NCI-H510A treated with DMSO at 0.1 percent for 48 hours (cell line): ENCODE measurements at regions not wholly inside any gene's neighbourhood (a gene's known extent, or its start where the extent isn't known, plus 50 kb on each side); places are given as distances from the start of the nearest gene placed in this dataset.
"Not testable (repeated sequence)": the region's sequence is repeated elsewhere in the genome, so short reads cannot be mapped to it uniquely, and the experiment has no call there.

ENCODE experiments used
- DNase-seq: peaks from one replicate; lab custom pipeline; 2025; lab: John Stamatoyannopoulos, UW

- DNase-seq, result no peak
Measured at GRCh38 chr7:131052285-131052904, 275.3 kb upstream of the MKLN1 start.

- no peak for DNase-seq
Measured at GRCh38 chr7:131056007-131056406, 271.7 kb upstream of the MKLN1 start.

- DNase-seq, result no peak
Measured at GRCh38 chr7:131057015-131057793, 270.5 kb upstream of the MKLN1 start.

- no peak for DNase-seq
Measured at GRCh38 chr7:131057794-131058070, 269.9 kb upstream of the MKLN1 start.

GRCh38 chr7:131058561-131059288 lies 269.0 kb upstream of the MKLN1 start:
- not testable (repeated sequence) for DNase-seq

GRCh38 chr7:131059401-131059800 lies 268.3 kb upstream of the MKLN1 start:
- not testable (repeated sequence) for DNase-seq

- DNase-seq, result no peak
Measured at GRCh38 chr7:131061158-131061557, 266.5 kb upstream of the MKLN1 start.

- DNase-seq, result no peak
Measured at GRCh38 chr7:131061818-131062217, 265.9 kb upstream of the MKLN1 start.

- DNase-seq, result no peak
Measured at GRCh38 chr7:131066635-131067034, 261.0 kb upstream of the MKLN1 start.

GRCh38 chr7:131067220-131067619 lies 260.5 kb upstream of the MKLN1 start:
- DNase-seq, result no peak

- no peak for DNase-seq
Measured at GRCh38 chr7:131068604-131069021, 259.1 kb upstream of the MKLN1 start.

GRCh38 chr7:131071786-131072504 lies 255.7 kb upstream of the MKLN1 start:
- DNase-seq, result no peak

GRCh38 chr7:131072505-131073091 lies 255.1 kb upstream of the MKLN1 start:
- no peak for DNase-seq

GRCh38 chr7:131074043-131074442 lies 253.6 kb upstream of the MKLN1 start:
- DNase-seq, result no peak

GRCh38 chr7:131074585-131074984 lies 253.1 kb upstream of the MKLN1 start:
- DNase-seq, result no peak

GRCh38 chr7:131075406-131075805 lies 252.3 kb upstream of the MKLN1 start:
- no peak for DNase-seq

- DNase-seq, result no peak
Measured at GRCh38 chr7:131076032-131076431, 251.6 kb upstream of the MKLN1 start.

GRCh38 chr7:131076711-131077181 lies 250.9 kb upstream of the MKLN1 start:
- DNase-seq, result no peak

GRCh38 chr7:131077735-131078134 lies 249.9 kb upstream of the MKLN1 start:
- no peak for DNase-seq

GRCh38 chr7:131080754-131081153 lies 246.9 kb upstream of the MKLN1 start:
- no peak for DNase-seq

GRCh38 chr7:131081308-131081707 lies 246.4 kb upstream of the MKLN1 start:
- no peak for DNase-seq

- DNase-seq, result no peak
Measured at GRCh38 chr7:131083781-131084180, 243.9 kb upstream of the MKLN1 start.
